Stomach (tissue), 4 donors: ENCODE measurements at regions not wholly inside any gene's neighbourhood (a gene's known extent, or its start where the extent isn't known, plus 50 kb on each side); places are given as distances from the start of the nearest gene placed in this dataset.

Source experiments
- CTCF ChIP-seq, 7 experiments: fragments of 450-650 bp in 4 of 7; fragments of 200-600 bp in 3 of 7; sonication (generic) in 3 of 7; IDR thresholded peaks; one replicate each; pipeline ENCODE4 v1.5.1; 2016 to 2019; ENCODE audit warnings: antibody characterized with exemption in 7 of 7, control low read depth in 2 of 7, mild to moderate bottlenecking in 1 of 7
- EP300 ChIP-seq: sonication (generic); formaldehyde crosslinking; IDR thresholded peaks from one replicate; pipeline ENCODE4 v1.6.1; 2017; ENCODE audit warnings: antibody characterized with exemption
- POLR2A ChIP-seq, 4 donors: fragments of 450-650 bp; IDR thresholded peaks; one replicate each; pipeline ENCODE4 v1.6.1; 2016; ENCODE audit warnings: antibody characterized with exemption in 4 of 4, control low read depth in 2 of 4, mild to moderate bottlenecking in 1 of 4, moderate library complexity in 1 of 4

GRCh38 chr9:118734696-118735095 is 634.5 kb downstream of the BRINP1 start:
- TF ChIP-seq POLR2A (IDR thresholded peaks at IDR 0.05) (no peak), CTCF (IDR thresholded peaks at IDR 0.05) (no peak), EP300 (no peak)
